DND-41 (cell line): ENCODE measurements at regions not wholly inside any gene's neighbourhood (a gene's known extent, or its start where the extent isn't known, plus 50 kb on each side); places are given as distances from the start of the nearest gene placed in this dataset.

Source experiments
- ATAC-seq: fragments of 200-7000 bp; cut with Tn5 transposase; 3 replicates; pipeline ENCODE4 v1.9.1; 2021; ENCODE audit warnings: low read depth; ENCODE audit not compliant: insufficient read depth
- DNase-seq: peaks from one replicate; pipeline ENCODE4 v3.0.0-alpha.2; 2020
- H2AFZ ChIP-seq: 2 replicates; pipeline ENCODE4 v1.6.0; 2012; ENCODE audit warnings: low read depth, low read length
- H3K27ac ChIP-seq: 2 replicates; pipeline ENCODE4 v1.5.1; 2012; ENCODE audit warnings: low read length, inconsistent platforms
- H3K27me3 ChIP-seq: fragments of 200-600 bp; sonication (generic); 2 replicates; pipeline ENCODE4 v1.6.0; 2012; ENCODE audit warnings: low read length, mild to moderate bottlenecking, inconsistent platforms; ENCODE audit not compliant: insufficient read depth, poor library complexity
- H3K36me3 ChIP-seq: 2 replicates; pipeline ENCODE4 v1.5.1; 2012; ENCODE audit warnings: low read length, inconsistent platforms; ENCODE audit not compliant: insufficient read depth
- H3K4me1 ChIP-seq: 2 replicates; pipeline ENCODE4 v1.5.1; 2012; ENCODE audit warnings: mild to moderate bottlenecking, low read length; ENCODE audit not compliant: insufficient read depth
- H3K4me2 ChIP-seq: 2 replicates; pipeline ENCODE4 v1.6.0; 2012; ENCODE audit warnings: mild to moderate bottlenecking, moderate library complexity, low read length, inconsistent platforms; ENCODE audit not compliant: insufficient read depth
- H3K4me3 ChIP-seq, 2 experiments: fragments of 200-600 bp in 1 of 2; shearing (Covaris generic) in 1 of 2; 2 replicates each; pipeline ENCODE4 v1.5.1; 2012 to 2016; ENCODE audit warnings: inconsistent platforms in 2 of 2, low read length in 2 of 2, mild to moderate bottlenecking in 2 of 2, low read depth in 1 of 2, moderate library complexity in 1 of 2
- H3K79me2 ChIP-seq: 2 replicates; pipeline ENCODE4 v1.6.0; 2012; ENCODE audit warnings: low read length, inconsistent platforms; ENCODE audit not compliant: insufficient read depth
- H3K9ac ChIP-seq: 2 replicates; pipeline ENCODE4 v1.6.0; 2012; ENCODE audit warnings: low read depth, mild to moderate bottlenecking, inconsistent platforms, low read length, moderate library complexity
- H3K9me3 ChIP-seq: 2 replicates; pipeline ENCODE4 v1.5.1; 2012; ENCODE audit warnings: low read length, moderate library complexity, mild to moderate bottlenecking, inconsistent platforms; ENCODE audit not compliant: insufficient read depth, severe bottlenecking
- H4K20me1 ChIP-seq: 2 replicates; pipeline ENCODE4 v1.6.0; 2012; ENCODE audit warnings: low read length; ENCODE audit not compliant: insufficient read depth
- CTCF ChIP-seq: IDR thresholded peaks from 2 replicates; pipeline ENCODE4 v1.5.1; 2012; ENCODE audit warnings: borderline replicate concordance, low read length, moderate library complexity, mild to moderate bottlenecking; ENCODE audit not compliant: poor library complexity, severe bottlenecking; ENCODE audit errors: extremely low read depth
- EZH2 ChIP-seq: IDR thresholded peaks from 3 replicates; pipeline ENCODE4 v1.6.1; 2012; ENCODE audit warnings: borderline replicate concordance, low read depth, mild to moderate bottlenecking, moderate library complexity, low read length, inconsistent platforms; ENCODE audit not compliant: severe bottlenecking

- no peak overlapping the region for H3K9ac ChIP-seq
- H3K27me3 ChIP-seq: no peaks in the 10 kb centered on the region
- ATAC-seq: no peak
- no peaks in the 10 kb centered on the region for H3K36me3 ChIP-seq
- no peak overlapping the region for H3K27ac ChIP-seq
- no peaks in the 10 kb centered on the region for H3K9me3 ChIP-seq
- no peaks in the 10 kb centered on the region for H3K4me1 ChIP-seq
- H3K4me2 ChIP-seq: no peak overlapping the region
- no peak overlapping the region for H3K4me3 ChIP-seq
- DNase-seq: no peak
- no peak overlapping the region for H2AFZ ChIP-seq
- H4K20me1 ChIP-seq: no peaks in the 10 kb centered on the region
- no peaks in the 10 kb centered on the region for H3K79me2 ChIP-seq
- TF ChIP-seq CTCF (no peak), EZH2 (no peak)
Observed at GRCh38 chr5:163838738-163839137, 333.3 kb downstream of the MAT2B start.

GRCh38 chr5:163846512-163846911 lies 341.1 kb downstream of the MAT2B start:
- Histone ChIP-seq H3K27me3 (no peaks in the 10 kb centered on the region), H3K36me3 (no peaks in the 10 kb centered on the region), H3K27ac (no peak overlapping the region), H4K20me1 (no peaks in the 10 kb centered on the region), H3K79me2 (no peaks in the 10 kb centered on the region), H2AFZ (no peak overlapping the region), H3K4me2 (no peak overlapping the region), H3K4me3 (no peak overlapping the region), H3K4me1 (no peaks in the 10 kb centered on the region), H3K9me3 (no peaks in the 10 kb centered on the region), H3K9ac (no peak overlapping the region)
- ATAC-seq: no peak
- no peak for DNase-seq
- TF ChIP-seq CTCF: no peak
- TF ChIP-seq EZH2: no peak

GRCh38 chr5:163855754-163856153 lies 350.3 kb downstream of the MAT2B start:
- TF ChIP-seq EZH2 (no peak), CTCF (no peak)
- H3K79me2 ChIP-seq: no peaks in the 10 kb centered on the region
- H3K27me3 ChIP-seq: no peaks in the 10 kb centered on the region
- H3K4me3 ChIP-seq: no peak overlapping the region
- H3K9ac ChIP-seq: no peak overlapping the region
- no peaks in the 10 kb centered on the region for H3K4me1 ChIP-seq
- no peaks in the 10 kb centered on the region for H3K9me3 ChIP-seq
- no peak overlapping the region for H2AFZ ChIP-seq
- ATAC-seq: no peak
- H4K20me1 ChIP-seq: no peaks in the 10 kb centered on the region
- H3K27ac ChIP-seq: no peak overlapping the region
- H3K4me2 ChIP-seq: no peak overlapping the region
- no peaks in the 10 kb centered on the region for H3K36me3 ChIP-seq
- no peak for DNase-seq

GRCh38 chr5:163861670-163862069 lies 356.3 kb downstream of the MAT2B start:
- no peak overlapping the region for H3K4me2 ChIP-seq
- H4K20me1 ChIP-seq: no peaks in the 10 kb centered on the region
- ATAC-seq: no peak
- no peak overlapping the region for H2AFZ ChIP-seq
- H3K9me3 ChIP-seq: no peaks in the 10 kb centered on the region
- H3K4me1 ChIP-seq: no peaks in the 10 kb centered on the region
- no peak overlapping the region for H3K4me3 ChIP-seq
- no peaks in the 10 kb centered on the region for H3K79me2 ChIP-seq
- H3K27me3 ChIP-seq: no peaks in the 10 kb centered on the region
- DNase-seq: no peak
- no peaks in the 10 kb centered on the region for H3K36me3 ChIP-seq
- H3K9ac ChIP-seq: no peak overlapping the region
- H3K27ac ChIP-seq: no peak overlapping the region
- TF ChIP-seq CTCF (no peak), EZH2 (no peak)
